ENCODE measurements at regions not wholly inside any gene's neighbourhood (a gene's known extent, or its start where the extent isn't known, plus 50 kb on each side); places are given as distances from the start of the nearest gene placed in this dataset.
A peak's percentile ranks its signal among the peaks of the same experiment; 100 is the strongest.

DNA sequence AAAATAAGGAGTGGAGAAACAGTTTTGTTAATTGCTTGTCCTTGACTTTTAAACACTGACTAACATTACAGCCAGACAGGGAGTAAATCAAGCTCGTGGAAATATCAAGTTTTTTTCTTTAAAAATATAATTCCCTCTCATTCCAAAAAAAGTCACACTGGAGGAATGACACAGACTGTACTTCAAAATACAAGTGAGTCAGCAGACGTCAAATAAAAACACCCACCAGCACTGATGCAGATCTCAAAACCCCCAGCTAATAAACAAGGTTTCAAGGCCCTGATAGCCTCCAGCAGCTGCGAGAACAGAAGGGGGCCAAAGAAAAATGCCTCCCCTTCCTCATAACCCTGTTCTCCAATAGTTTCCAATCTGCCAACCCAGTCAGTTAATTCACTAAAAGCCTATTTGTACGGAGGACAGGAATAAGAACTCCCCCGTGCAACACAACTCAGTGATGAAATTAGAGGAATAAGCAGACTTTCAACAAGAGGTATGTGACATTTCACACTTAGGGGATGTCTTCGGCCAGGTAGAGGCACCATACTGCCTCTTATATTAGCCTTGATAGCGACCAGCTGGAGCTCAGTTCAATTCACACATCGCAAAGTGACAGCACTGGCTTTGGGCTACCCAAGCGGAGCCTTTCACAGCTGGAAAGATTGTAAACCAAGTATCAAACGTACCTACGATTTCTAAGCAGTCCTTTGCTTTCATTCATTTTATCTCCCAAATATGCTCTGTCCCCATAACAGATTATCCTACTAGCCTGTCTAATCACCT is 561.0 kb upstream of the KLF12 start:
- no peak for TF ChIP-seq TCF12 (IDR thresholded peaks at IDR 0.05; ENCODE audit: low read depth)

DNA sequence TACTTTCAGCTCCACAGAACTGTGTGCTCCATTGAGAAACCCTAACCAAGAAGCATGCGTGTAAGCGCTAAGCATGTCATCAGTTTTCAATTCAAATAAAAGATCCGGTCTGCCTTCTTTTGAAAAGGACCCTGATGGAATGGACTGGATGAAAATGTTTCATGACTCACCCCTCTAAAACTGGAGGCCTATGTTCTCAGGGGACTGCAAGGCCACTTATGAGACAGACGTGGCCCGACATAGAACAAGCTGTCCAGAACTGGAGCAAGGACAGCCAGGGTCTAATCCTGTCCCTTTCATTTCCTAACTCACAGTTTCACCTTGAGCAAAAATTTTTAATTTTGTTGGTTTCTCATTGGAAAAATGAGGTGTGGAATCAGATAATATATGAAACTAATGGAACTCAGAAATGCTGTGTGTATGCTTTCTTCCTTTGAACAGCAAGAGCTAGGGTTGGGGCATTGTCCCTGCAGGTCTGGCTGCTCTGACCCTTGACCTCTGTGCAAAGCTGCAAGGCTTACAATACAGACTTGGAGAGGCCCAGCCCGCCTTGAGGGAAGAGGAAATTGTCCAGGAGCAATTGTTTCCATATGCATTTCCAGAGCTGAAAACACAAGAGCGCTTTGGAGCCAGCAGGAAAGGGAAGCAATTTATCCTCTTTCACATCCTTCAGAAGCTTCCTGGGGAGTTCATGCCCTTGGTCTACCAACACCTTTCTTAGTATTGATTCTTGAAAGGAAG is 553.4 kb upstream of the KLF12 start:
- TF ChIP-seq RAD21 (IDR thresholded peaks at IDR 0.05; ENCODE audit: low read depth) (no peak), FOXM1 (IDR thresholded peaks at IDR 0.05; ENCODE audit: borderline replicate concordance, low read depth) (no peak), TEAD4 (IDR thresholded peaks at IDR 0.05) (no peak), EGR1 (IDR thresholded peaks at IDR 0.05) (no peak)
- TF ChIP-seq, protein P1, sequence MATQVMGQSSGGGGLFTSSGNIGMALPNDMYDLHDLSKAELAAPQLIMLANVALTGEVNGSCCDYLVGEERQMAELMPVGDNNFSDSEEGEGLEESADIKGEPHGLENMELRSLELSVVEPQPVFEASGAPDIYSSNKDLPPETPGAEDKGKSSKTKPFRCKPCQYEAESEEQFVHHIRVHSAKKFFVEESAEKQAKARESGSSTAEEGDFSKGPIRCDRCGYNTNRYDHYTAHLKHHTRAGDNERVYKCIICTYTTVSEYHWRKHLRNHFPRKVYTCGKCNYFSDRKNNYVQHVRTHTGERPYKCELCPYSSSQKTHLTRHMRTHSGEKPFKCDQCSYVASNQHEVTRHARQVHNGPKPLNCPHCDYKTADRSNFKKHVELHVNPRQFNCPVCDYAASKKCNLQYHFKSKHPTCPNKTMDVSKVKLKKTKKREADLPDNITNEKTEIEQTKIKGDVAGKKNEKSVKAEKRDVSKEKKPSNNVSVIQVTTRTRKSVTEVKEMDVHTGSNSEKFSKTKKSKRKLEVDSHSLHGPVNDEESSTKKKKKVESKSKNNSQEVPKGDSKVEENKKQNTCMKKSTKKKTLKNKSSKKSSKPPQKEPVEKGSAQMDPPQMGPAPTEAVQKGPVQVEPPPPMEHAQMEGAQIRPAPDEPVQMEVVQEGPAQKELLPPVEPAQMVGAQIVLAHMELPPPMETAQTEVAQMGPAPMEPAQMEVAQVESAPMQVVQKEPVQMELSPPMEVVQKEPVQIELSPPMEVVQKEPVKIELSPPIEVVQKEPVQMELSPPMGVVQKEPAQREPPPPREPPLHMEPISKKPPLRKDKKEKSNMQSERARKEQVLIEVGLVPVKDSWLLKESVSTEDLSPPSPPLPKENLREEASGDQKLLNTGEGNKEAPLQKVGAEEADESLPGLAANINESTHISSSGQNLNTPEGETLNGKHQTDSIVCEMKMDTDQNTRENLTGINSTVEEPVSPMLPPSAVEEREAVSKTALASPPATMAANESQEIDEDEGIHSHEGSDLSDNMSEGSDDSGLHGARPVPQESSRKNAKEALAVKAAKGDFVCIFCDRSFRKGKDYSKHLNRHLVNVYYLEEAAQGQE (IDR thresholded peaks at IDR 0.05; ENCODE audit: low read depth), result no peak
- TF ChIP-seq, protein P2, sequence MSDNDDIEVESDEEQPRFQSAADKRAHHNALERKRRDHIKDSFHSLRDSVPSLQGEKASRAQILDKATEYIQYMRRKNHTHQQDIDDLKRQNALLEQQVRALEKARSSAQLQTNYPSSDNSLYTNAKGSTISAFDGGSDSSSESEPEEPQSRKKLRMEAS (IDR thresholded peaks at IDR 0.05), result no peak

DNA sequence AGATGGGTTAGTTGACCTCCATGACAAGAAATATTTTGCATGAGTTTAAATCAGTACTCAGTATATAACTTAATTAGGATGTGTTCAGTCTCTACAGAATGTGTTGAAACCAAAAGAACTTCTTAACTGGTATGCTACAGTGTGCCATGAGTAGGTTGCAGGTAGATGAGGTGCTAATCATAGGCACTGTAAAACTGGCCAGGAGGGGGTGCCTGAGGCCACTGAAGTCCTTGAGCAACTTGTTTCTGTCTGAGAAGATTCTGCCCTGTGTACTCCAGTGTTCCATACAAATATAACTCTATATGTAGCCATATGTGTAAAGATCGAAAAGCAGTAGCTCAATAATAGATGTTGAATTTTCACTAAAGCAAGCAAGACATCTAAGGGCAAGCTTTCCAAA is 549.2 kb upstream of the KLF12 start:
- TF ChIP-seq CEBPB (IDR thresholded peaks at IDR 0.05) (no peak), RAD21 (IDR thresholded peaks at IDR 0.05; ENCODE audit: low read depth) (peak; percentile 11; the same call in 1 of the 2 replicates), TAF1 (IDR thresholded peaks at IDR 0.05; ENCODE audit: low read depth) (no peak), FOXM1 (IDR thresholded peaks at IDR 0.05; ENCODE audit: borderline replicate concordance, low read depth) (no peak)

DNA sequence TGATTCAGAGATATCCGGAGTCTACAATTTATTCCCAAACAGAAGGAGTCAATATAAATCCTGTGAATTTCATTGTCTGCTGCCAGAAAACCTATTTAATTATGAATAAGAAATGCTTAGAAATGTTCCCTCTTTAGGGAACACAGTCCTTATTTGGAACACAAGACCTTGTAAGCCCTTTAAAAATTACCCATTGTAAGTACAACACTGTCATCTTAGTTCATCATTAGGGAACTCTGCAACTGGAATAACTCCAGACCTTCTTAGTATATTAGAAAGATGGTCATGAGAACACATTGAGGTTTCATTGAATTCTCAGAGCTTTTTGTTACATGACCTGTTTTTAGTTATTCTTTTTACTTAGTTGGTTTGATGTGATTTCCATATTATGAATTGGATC is 548.5 kb upstream of the KLF12 start:
- TF ChIP-seq YY1 (IDR thresholded peaks at IDR 0.05; ENCODE audit: low read depth), result no peak
- TF ChIP-seq FOXM1 (IDR thresholded peaks at IDR 0.05; ENCODE audit: borderline replicate concordance, low read depth), result no peak
- TF ChIP-seq CREB1 (IDR thresholded peaks at IDR 0.05; ENCODE audit: low read depth), result no peak
- TF ChIP-seq RAD21 (IDR thresholded peaks at IDR 0.05; ENCODE audit: low read depth), result no peak
- TF ChIP-seq EGR1 (IDR thresholded peaks at IDR 0.05), result no peak
- TF ChIP-seq TAF1 (IDR thresholded peaks at IDR 0.05; ENCODE audit: low read depth), result no peak
- TF ChIP-seq, protein P2 (IDR thresholded peaks at IDR 0.05), result no peak

DNA sequence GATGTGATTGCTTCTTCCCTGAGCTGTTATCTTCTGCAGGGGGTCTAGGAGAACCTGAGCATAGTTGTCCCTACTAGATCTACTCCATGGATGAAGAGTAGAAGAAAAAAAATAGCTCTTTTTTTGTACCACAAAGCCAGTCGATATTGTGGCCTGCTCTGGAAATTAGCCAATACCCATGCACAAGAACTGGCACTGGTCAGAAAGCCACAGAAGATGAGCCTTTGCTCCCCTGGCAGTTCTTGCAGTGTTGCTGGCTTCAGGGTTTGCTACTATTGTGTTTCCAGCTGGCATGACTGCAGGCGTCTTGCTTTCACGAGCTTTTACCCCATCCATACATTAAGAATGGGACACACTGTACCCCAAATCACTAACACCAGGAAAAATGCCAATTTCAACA is 547.7 kb upstream of the KLF12 start:
- TF ChIP-seq FOXM1 (IDR thresholded peaks at IDR 0.05; ENCODE audit: borderline replicate concordance, low read depth), result no peak
- TF ChIP-seq EGR1 (IDR thresholded peaks at IDR 0.05), result no peak
- TF ChIP-seq, protein P3, sequence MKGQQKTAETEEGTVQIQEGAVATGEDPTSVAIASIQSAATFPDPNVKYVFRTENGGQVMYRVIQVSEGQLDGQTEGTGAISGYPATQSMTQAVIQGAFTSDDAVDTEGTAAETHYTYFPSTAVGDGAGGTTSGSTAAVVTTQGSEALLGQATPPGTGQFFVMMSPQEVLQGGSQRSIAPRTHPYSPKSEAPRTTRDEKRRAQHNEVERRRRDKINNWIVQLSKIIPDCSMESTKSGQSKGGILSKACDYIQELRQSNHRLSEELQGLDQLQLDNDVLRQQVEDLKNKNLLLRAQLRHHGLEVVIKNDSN (IDR thresholded peaks at IDR 0.05), result no peak
- no peak for TF ChIP-seq RAD21 (IDR thresholded peaks at IDR 0.05; ENCODE audit: low read depth)
- no peak for TF ChIP-seq CEBPB (IDR thresholded peaks at IDR 0.05)
- TF ChIP-seq ZBTB7A (IDR thresholded peaks at IDR 0.05; ENCODE audit: low read depth), result no peak
- no peak for TF ChIP-seq TAF1 (IDR thresholded peaks at IDR 0.05; ENCODE audit: low read depth)
- TF ChIP-seq, protein P2 (IDR thresholded peaks at IDR 0.05), result no peak
- TF ChIP-seq, protein P1 (IDR thresholded peaks at IDR 0.05; ENCODE audit: low read depth), result no peak
- no peak for TF ChIP-seq TEAD4 (IDR thresholded peaks at IDR 0.05)
- no peak for TF ChIP-seq TCF12 (IDR thresholded peaks at IDR 0.05; ENCODE audit: low read depth)

DNA sequence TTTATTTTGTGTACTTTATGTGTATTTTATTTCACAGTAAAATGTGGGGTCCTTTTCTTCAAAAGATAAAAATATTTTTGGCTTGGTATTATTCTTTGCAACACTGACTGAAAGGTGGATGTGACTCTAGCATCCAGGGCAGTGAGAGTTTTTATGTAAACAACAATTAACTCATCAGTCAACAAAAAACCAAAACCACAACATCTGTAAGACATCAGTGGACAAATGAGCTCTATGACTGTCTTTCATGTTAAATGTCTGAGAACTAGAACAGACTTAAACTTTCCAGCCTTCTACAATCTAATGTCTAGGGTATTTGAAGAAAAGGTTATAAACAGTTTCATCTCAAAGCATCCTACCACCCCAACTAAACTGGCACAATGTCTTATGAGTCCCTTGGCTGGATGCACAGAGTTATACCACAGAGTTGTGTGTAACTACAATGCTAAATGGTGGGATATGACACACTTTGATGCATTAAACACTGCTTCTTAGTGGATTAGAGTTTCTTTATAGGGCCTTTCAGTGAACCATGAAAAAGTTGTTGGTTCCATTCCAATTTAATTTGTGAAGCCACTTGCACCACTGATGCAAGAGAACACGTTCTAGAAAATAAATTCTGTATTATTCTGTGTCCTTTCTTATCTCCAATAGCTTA is 544.2 kb upstream of the KLF12 start:
- TF ChIP-seq CREB1 (IDR thresholded peaks at IDR 0.05; ENCODE audit: low read depth) (no peak), ZBTB7A (IDR thresholded peaks at IDR 0.05; ENCODE audit: low read depth) (no peak), FOXM1 (IDR thresholded peaks at IDR 0.05; ENCODE audit: borderline replicate concordance, low read depth) (no peak), EP300 (IDR thresholded peaks at IDR 0.05; ENCODE audit: borderline replicate concordance) (no peak), TAF1 (IDR thresholded peaks at IDR 0.05; ENCODE audit: low read depth) (no peak), CEBPB (IDR thresholded peaks at IDR 0.05) (no peak), NFIC (IDR thresholded peaks at IDR 0.05) (no peak), TCF12 (IDR thresholded peaks at IDR 0.05; ENCODE audit: low read depth) (no peak), RAD21 (IDR thresholded peaks at IDR 0.05; ENCODE audit: low read depth) (no peak), YY1 (IDR thresholded peaks at IDR 0.05; ENCODE audit: low read depth) (no peak)
- TF ChIP-seq, protein P3 (IDR thresholded peaks at IDR 0.05), result no peak
- TF ChIP-seq, protein P1 (IDR thresholded peaks at IDR 0.05; ENCODE audit: low read depth), result no peak
- TF ChIP-seq, protein P2 (IDR thresholded peaks at IDR 0.05), result no peak

Data from Ishikawa (cell line).